Psoas muscle (tissue), 7 donors: ENCODE measurements at regions not wholly inside any gene's neighbourhood (a gene's known extent, or its start where the extent isn't known, plus 50 kb on each side); places are given as distances from the start of the nearest gene placed in this dataset.

ENCODE experiments used
- ATAC-seq, 4 donors: fragments of 200-7000 bp; cut with Tn5 transposase; one replicate each; pipeline ENCODE4 v1.9.1; 2020; ENCODE audit warnings: moderate library complexity in 3 of 4, mild to moderate bottlenecking in 2 of 4
- DNase-seq, 2 donors: peaks; one replicate each; pipeline ENCODE4 v3.0.0-alpha.2; 2020
- H3K27ac ChIP-seq: fragments of 200-600 bp; one replicate; pipeline ENCODE4 v1.8.0; 2022
- H3K27me3 ChIP-seq, 3 donors: fragments of 200-600 bp in 1 of 3; one replicate each; pipeline versions ENCODE4 v1.6.1 to v1.8.0; 2013 to 2022; ENCODE audit warnings: low read length in 2 of 3, mild to moderate bottlenecking in 2 of 3, moderate library complexity in 1 of 3; ENCODE audit not compliant: insufficient read depth in 3 of 3
- H3K36me3 ChIP-seq, 2 donors: fragments of 200-600 bp in 1 of 2; one replicate each; pipeline versions ENCODE4 v1.6.1 to v1.8.0; 2013 to 2022; ENCODE audit warnings: low read depth in 1 of 2, mild to moderate bottlenecking in 1 of 2, moderate library complexity in 1 of 2; ENCODE audit not compliant: insufficient read depth in 1 of 2
- H3K4me1 ChIP-seq: fragments of 200-600 bp; one replicate; pipeline ENCODE4 v1.8.0; 2022
- H3K4me3 ChIP-seq: fragments of 200-600 bp; one replicate; pipeline ENCODE4 v1.8.0; 2022; ENCODE audit warnings: mild to moderate bottlenecking
- H3K9me3 ChIP-seq: fragments of 200-600 bp; one replicate; pipeline ENCODE4 v1.8.0; 2022
- WGBS, 3 donors: extraction: QIAGEN DNeasy Blood & Tissue Kit; methylation state at CpG; one replicate each; pipeline versions ENCODE4 v1.1.6 to v1.1.7; 2013; 5-methylcytosine and 5-hydroxymethylcytosine counted together
- intact Hi-C, 2 donors: fragments of 100-400 bp; cut with DNase I; formaldehyde crosslinking; loops; one replicate each; pipeline versions ENCODE4 v1.11.0 to v1.14.2; 2022
- TF ChIP-seq, protein P1 (sequence below): fragments of 200-600 bp; IDR thresholded peaks from one replicate; pipeline ENCODE4 v1.8.0; 2022; ENCODE audit warnings: antibody characterized with exemption
- donor health status: healthy with polysubstance abuse.
- donor health status: DM: no; HTN: no; CAD: no; lungs with moderate emphysema.
- donor health status: Bipolar disorder and iron deficiency.
- donor health status: healthy.
- donor health status: DM: yes; HTN: yes; CAD: no.
- donor health status: DM: no; HTN: no; CAD: no.
- donor health status: DM: yes; HTN: yes; CAD: no.

DNA sequence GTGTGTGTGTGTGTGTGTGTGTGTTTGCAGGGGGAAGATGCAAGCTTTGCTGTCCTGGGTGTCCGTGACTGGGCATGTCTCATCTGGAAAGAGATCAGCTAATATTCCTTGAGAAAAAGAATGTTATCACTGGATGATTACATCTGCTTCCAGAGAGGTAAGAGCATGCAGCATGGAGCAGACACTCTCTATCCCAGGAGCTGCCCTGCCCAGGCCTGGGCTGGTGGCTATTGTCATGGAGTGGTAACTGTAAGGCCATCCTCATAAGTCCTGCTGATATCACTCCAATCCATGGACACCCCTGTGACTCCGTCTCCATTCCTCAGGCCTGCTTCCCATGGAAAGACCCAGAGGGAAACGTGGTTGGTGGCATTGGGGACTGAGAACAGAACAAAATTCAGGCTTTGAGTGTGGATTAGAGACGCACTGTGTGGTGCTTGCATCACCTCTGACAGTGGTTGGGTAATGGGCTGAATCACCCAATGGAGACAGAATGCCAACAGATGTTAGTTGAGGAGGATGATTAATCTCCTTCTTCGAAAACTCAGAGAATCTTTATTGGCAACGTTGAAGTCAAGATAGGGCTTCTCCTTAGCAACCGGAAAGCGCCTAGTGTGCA is 52.0 kb upstream of the KCNIP1 start:
- no peaks in the 10 kb centered on the region for H3K36me3 ChIP-seq
- intact Hi-C loops: no loop called here
- peaks cover 0 to 2% (median 0%) of the 10 kb centered on the region in 3 donors for H3K27me3 ChIP-seq
- no peak overlapping the region for H3K4me3 ChIP-seq
- no peak overlapping the region for H3K27ac ChIP-seq
- H3K4me1 ChIP-seq: no peaks in the 10 kb centered on the region
- TF ChIP-seq, protein P1, sequence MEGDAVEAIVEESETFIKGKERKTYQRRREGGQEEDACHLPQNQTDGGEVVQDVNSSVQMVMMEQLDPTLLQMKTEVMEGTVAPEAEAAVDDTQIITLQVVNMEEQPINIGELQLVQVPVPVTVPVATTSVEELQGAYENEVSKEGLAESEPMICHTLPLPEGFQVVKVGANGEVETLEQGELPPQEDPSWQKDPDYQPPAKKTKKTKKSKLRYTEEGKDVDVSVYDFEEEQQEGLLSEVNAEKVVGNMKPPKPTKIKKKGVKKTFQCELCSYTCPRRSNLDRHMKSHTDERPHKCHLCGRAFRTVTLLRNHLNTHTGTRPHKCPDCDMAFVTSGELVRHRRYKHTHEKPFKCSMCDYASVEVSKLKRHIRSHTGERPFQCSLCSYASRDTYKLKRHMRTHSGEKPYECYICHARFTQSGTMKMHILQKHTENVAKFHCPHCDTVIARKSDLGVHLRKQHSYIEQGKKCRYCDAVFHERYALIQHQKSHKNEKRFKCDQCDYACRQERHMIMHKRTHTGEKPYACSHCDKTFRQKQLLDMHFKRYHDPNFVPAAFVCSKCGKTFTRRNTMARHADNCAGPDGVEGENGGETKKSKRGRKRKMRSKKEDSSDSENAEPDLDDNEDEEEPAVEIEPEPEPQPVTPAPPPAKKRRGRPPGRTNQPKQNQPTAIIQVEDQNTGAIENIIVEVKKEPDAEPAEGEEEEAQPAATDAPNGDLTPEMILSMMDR: no peak
- no peaks in the 10 kb centered on the region for H3K9me3 ChIP-seq
- ATAC-seq (no peak), DNase-seq (no peak)
- WGBS, 3 donors: 81 to 85% (median 84%) methylated on average over 8 of the region's 8 CpGs

DNA sequence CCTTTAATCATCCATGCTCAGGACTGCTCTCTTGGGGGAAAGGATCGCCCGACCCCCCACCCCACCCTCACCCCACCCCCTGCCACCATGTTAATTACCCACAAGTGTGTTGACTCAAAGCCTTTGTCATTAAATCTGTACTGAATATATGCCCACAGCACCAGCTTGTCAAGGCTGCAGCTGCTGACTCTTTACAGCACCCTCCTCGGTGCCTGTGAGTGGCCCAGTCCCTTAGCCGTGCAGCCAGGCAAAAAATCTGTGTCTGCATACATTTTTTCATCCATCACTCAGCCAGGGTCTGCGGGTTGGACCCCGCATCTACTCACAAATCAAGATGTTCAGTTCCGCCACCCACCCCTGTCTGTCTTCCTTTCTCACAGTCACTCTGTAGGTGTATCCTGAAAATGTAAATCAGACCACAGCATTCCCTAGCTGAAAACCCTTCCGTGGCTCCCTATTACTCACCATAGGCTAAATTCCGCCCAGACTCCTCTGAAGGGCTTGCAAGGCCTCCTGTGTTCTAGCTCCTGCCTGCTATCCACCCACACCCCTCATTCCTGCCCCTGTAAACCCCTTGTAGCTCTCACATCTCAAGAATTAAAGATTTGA is 53.7 kb upstream of the KCNIP1 start:
- Histone ChIP-seq H3K4me3 (no peak overlapping the region), H3K36me3 (no peaks in the 10 kb centered on the region), H3K27me3 (peaks cover 0 to 2% (median 0%) of the 10 kb centered on the region in 3 donors), H3K9me3 (no peaks in the 10 kb centered on the region), H3K4me1 (no peaks in the 10 kb centered on the region), H3K27ac (no peak overlapping the region)
- WGBS, 3 donors: 71 to 77% (median 76%) methylated on average over 9 of the region's 9 CpGs
- TF ChIP-seq, protein P1: no peak
- no peak for ATAC-seq
- no peak for DNase-seq
- intact Hi-C loops: no loop called here

DNA sequence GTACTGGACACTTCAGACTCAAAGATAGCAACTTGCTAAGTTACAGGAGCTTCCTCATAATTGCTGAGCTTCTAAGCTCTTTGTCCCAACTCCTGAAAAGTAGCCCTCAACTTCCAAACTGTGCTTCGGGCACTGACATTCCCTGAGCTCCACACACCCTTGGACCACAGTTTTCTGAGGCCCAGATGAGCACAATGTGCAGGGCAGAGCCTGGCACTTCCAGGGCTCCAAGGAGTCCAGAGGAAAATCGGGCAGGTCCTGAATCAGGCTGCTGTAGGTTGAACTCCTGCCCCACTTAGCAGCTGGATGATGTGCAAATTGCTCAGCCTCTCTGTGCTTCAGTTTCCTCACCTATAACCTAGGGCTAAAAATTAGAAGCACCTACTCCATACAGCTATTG is 54.6 kb upstream of the KCNIP1 start:
- intact Hi-C loops: no loop called here
- Histone ChIP-seq H3K27me3 (peaks cover 0 to 2% (median 0%) of the 10 kb centered on the region in 3 donors), H3K36me3 (no peaks in the 10 kb centered on the region), H3K9me3 (no peaks in the 10 kb centered on the region), H3K4me3 (no peak overlapping the region), H3K4me1 (no peaks in the 10 kb centered on the region), H3K27ac (no peak overlapping the region)
- ATAC-seq (no peak), DNase-seq (no peak)
- WGBS, 3 donors: 85 to 89% (median 86%) methylated on average over 2 of the region's 2 CpGs
- TF ChIP-seq, protein P1: no peak

DNA sequence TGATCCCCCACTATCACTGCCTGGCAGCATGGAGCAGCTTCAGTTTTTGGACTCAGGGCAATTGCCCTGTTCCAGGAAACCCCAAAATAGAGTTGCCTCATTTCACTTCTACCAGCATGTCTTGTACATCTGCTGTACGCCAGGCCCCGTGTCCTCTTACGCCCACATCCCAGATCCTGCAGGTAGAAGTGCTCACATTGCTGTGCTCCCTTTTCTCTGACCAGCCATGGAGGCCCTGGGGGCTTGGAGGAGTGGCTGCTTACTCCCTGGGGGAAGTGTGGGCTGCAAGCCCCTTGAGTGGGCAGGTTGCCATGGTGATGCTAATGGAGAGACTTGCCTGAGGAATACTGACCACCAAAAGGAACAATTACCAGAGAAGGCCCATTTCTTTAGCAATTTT is 55.6 kb upstream of the KCNIP1 start:
- Histone ChIP-seq H3K9me3 (no peaks in the 10 kb centered on the region), H3K27ac (no peak overlapping the region), H3K4me3 (no peak overlapping the region), H3K4me1 (no peaks in the 10 kb centered on the region), H3K27me3 (peaks cover 0 to 2% (median 0%) of the 10 kb centered on the region in 3 donors), H3K36me3 (no peaks in the 10 kb centered on the region)
- intact Hi-C loops: no loop called here
- ATAC-seq (no peak), DNase-seq (no peak)
- WGBS, 3 donors: 94 to 100% (median 97%) methylated on average over 3 of the region's 3 CpGs
- TF ChIP-seq, protein P1: no peak
